ENCODE measurements at regions not wholly inside any gene's neighbourhood (a gene's known extent, or its start where the extent isn't known, plus 50 kb on each side); places are given as distances from the start of the nearest gene placed in this dataset.

- no peaks in the 10 kb centered on the region for H3K36me3 ChIP-seq
- no peaks in the 10 kb centered on the region for H3K27me3 ChIP-seq (ENCODE audit: insufficient read depth, low read depth, severe bottlenecking)
- no peak for DNase-seq
- no peak overlapping the region for H3K4me3 ChIP-seq (ENCODE audit: low read depth, low read length)
- H3K27ac ChIP-seq, result no peak overlapping the region
- no peaks in the 10 kb centered on the region for H3K9me3 ChIP-seq (ENCODE audit: severe bottlenecking)
- TF ChIP-seq, protein P1, sequence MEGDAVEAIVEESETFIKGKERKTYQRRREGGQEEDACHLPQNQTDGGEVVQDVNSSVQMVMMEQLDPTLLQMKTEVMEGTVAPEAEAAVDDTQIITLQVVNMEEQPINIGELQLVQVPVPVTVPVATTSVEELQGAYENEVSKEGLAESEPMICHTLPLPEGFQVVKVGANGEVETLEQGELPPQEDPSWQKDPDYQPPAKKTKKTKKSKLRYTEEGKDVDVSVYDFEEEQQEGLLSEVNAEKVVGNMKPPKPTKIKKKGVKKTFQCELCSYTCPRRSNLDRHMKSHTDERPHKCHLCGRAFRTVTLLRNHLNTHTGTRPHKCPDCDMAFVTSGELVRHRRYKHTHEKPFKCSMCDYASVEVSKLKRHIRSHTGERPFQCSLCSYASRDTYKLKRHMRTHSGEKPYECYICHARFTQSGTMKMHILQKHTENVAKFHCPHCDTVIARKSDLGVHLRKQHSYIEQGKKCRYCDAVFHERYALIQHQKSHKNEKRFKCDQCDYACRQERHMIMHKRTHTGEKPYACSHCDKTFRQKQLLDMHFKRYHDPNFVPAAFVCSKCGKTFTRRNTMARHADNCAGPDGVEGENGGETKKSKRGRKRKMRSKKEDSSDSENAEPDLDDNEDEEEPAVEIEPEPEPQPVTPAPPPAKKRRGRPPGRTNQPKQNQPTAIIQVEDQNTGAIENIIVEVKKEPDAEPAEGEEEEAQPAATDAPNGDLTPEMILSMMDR (IDR thresholded peaks at IDR 0.05; ENCODE audit: low read depth, low read length), result peak; percentile 47
These were observed 357.8 kb downstream of the VPS13C start for GRCh38 chr15:61702224-61703020.

GRCh38 chr15:61701455-61701854, 358.8 kb downstream of the VPS13C start:
- no peaks in the 10 kb centered on the region for H3K9me3 ChIP-seq (ENCODE audit: severe bottlenecking)
- DNase-seq, result no peak
- TF ChIP-seq, protein P1 (IDR thresholded peaks at IDR 0.05; ENCODE audit: low read depth, low read length), result no peak
- H3K4me3 ChIP-seq (ENCODE audit: low read depth, low read length), result no peak overlapping the region
- H3K27ac ChIP-seq, result no peak overlapping the region
- no peaks in the 10 kb centered on the region for H3K27me3 ChIP-seq (ENCODE audit: insufficient read depth, low read depth, severe bottlenecking)
- no peaks in the 10 kb centered on the region for H3K36me3 ChIP-seq

- H3K9me3 ChIP-seq (ENCODE audit: severe bottlenecking), result no peaks in the 10 kb centered on the region
- H3K4me3 ChIP-seq (ENCODE audit: low read depth, low read length), result no peak overlapping the region
- TF ChIP-seq, protein P1 (IDR thresholded peaks at IDR 0.05; ENCODE audit: low read depth, low read length), result no peak
- DNase-seq, result no peak
- no peak overlapping the region for H3K27ac ChIP-seq
- H3K27me3 ChIP-seq (ENCODE audit: insufficient read depth, low read depth, severe bottlenecking), result no peaks in the 10 kb centered on the region
- no peaks in the 10 kb centered on the region for H3K36me3 ChIP-seq
These were observed 359.4 kb downstream of the VPS13C start for GRCh38 chr15:61700803-61701202.

DNA sequence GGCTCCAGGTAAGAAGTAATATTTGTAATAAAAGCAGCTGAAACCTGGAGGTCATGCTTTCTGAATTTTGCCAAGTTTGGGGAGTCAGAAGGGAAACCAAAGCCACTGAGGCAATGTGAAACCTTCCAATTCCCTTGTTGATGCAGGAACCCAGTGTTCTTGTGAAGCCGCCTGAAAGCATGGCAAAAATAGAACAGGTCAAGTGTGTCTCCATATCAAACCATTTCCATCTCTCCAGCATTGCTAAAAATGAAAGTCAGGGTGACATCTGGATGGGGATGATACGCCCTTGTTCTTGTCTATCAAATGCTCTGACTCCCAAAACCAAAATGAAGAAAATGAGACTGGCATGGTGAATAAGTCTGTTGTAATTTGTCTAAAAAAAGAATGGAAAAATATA, 362.5 kb downstream of the VPS13C start:
- Histone ChIP-seq H3K27ac (no peak overlapping the region), H3K4me3 (ENCODE audit: low read depth, low read length) (no peak overlapping the region), H3K27me3 (ENCODE audit: insufficient read depth, low read depth, severe bottlenecking) (no peaks in the 10 kb centered on the region), H3K36me3 (no peaks in the 10 kb centered on the region), H3K9me3 (ENCODE audit: severe bottlenecking) (no peaks in the 10 kb centered on the region)
- no peak for DNase-seq
- TF ChIP-seq, protein P1 (IDR thresholded peaks at IDR 0.05; ENCODE audit: low read depth, low read length), result no peak

- no peaks in the 10 kb centered on the region for H3K36me3 ChIP-seq
- no peak overlapping the region for H3K27ac ChIP-seq
- no peak for DNase-seq
- no peaks in the 10 kb centered on the region for H3K27me3 ChIP-seq (ENCODE audit: insufficient read depth, low read depth, severe bottlenecking)
- TF ChIP-seq, protein P1 (IDR thresholded peaks at IDR 0.05; ENCODE audit: low read depth, low read length), result no peak
- no peak overlapping the region for H3K4me3 ChIP-seq (ENCODE audit: low read depth, low read length)
- no peaks in the 10 kb centered on the region for H3K9me3 ChIP-seq (ENCODE audit: severe bottlenecking)
These were observed 371.2 kb downstream of the VPS13C start for GRCh38 chr15:61689067-61689466.

GRCh38 chr15:61687651-61688050, 372.6 kb downstream of the VPS13C start:
- no peak for DNase-seq
- Histone ChIP-seq H3K9me3 (ENCODE audit: severe bottlenecking) (no peaks in the 10 kb centered on the region), H3K27me3 (ENCODE audit: insufficient read depth, low read depth, severe bottlenecking) (no peaks in the 10 kb centered on the region), H3K4me3 (ENCODE audit: low read depth, low read length) (no peak overlapping the region), H3K27ac (no peak overlapping the region), H3K36me3 (no peaks in the 10 kb centered on the region)
- TF ChIP-seq, protein P1 (IDR thresholded peaks at IDR 0.05; ENCODE audit: low read depth, low read length), result no peak

Measured in WERI-Rb-1 (cell line).